CD4-positive, alpha-beta T cell (primary cell): ENCODE measurements at regions not wholly inside any gene's neighbourhood (a gene's known extent, or its start where the extent isn't known, plus 50 kb on each side); places are given as distances from the start of the nearest gene placed in this dataset.
A peak's percentile ranks its signal among the peaks of the same experiment; 100 is the strongest.

Experiments used
- ATAC-seq: fragments of 200-7000 bp; cut with Tn5 transposase; one replicate; pipeline ENCODE4 v1.10.0; 2022; ENCODE audit warnings: mild to moderate bottlenecking; ENCODE audit not compliant: poor library complexity
- CTCF ChIA-PET: fragments of 350-600 bp; sonication (Branson Sonifier 250); formaldehyde crosslinking; loops from one replicate; lab custom pipeline; 2021; ENCODE audit warnings: antibody characterized with exemption, inconsistent platforms; lab: Charles Lee
- POLR2A ChIA-PET: fragments of 350-600 bp; sonication (Branson Sonifier 250); formaldehyde crosslinking; loops from one replicate; lab custom pipeline; 2021; ENCODE audit warnings: antibody characterized with exemption, inconsistent platforms; lab: Charles Lee
- DNase-seq, 14 experiments: peaks; one replicate each; pipeline ENCODE4 v3.0.0-alpha.2; 2013 to 2020; ENCODE audit warnings: mixed read lengths in 2 of 14
- H3K27ac ChIP-seq, 2 donors: one replicate each; pipeline versions ENCODE4 v1.5.1 to v1.7.0; 2013; ENCODE audit warnings: low read length in 2 of 2, low read depth in 1 of 2, mild to moderate bottlenecking in 1 of 2
- H3K27me3 ChIP-seq, 2 experiments: 1 replicate in 1 of 2; 2 replicates in 1 of 2; pipeline versions ENCODE4 v1.6.1 to v1.7.0; 2013; ENCODE audit warnings: low read length in 2 of 2, control low read depth in 1 of 2, mild to moderate bottlenecking in 1 of 2, moderate library complexity in 1 of 2; ENCODE audit not compliant: insufficient read depth in 2 of 2, control insufficient read depth in 1 of 2
- H3K36me3 ChIP-seq: one replicate; pipeline ENCODE4 v1.6.1; 2013; ENCODE audit warnings: low read length, control low read depth; ENCODE audit not compliant: insufficient read depth
- H3K4me1 ChIP-seq: one replicate; pipeline ENCODE4 v1.6.1; 2013; ENCODE audit warnings: low read length, control low read depth; ENCODE audit not compliant: insufficient read depth
- H3K4me3 ChIP-seq: one replicate; pipeline ENCODE4 v1.5.1; 2013; ENCODE audit warnings: mild to moderate bottlenecking, low read length, moderate library complexity
- H3K9me3 ChIP-seq, 2 experiments: 1 replicate in 1 of 2; 2 replicates in 1 of 2; pipeline versions ENCODE4 v1.6.1 to v1.7.0; 2013; ENCODE audit warnings: low read length in 2 of 2, mild to moderate bottlenecking in 2 of 2, control low read depth in 1 of 2, moderate library complexity in 1 of 2; ENCODE audit not compliant: control insufficient read depth in 1 of 2, insufficient read depth in 1 of 2
- H3K27ac Mint-ChIP-seq: one replicate; pipeline ENCODE4 v1.8.0; 2020; ENCODE audit warnings: mixed read lengths
- H3K27me3 Mint-ChIP-seq: one replicate; pipeline ENCODE4 v1.8.0; 2021; ENCODE audit warnings: mixed read lengths
- H3K36me3 Mint-ChIP-seq: one replicate; pipeline ENCODE4 v1.8.0; 2021; ENCODE audit warnings: low read depth, mixed read lengths
- H3K4me1 Mint-ChIP-seq: one replicate; pipeline ENCODE4 v1.8.0; 2021; ENCODE audit warnings: low read depth, mixed read lengths
- H3K4me3 Mint-ChIP-seq: one replicate; pipeline ENCODE4 v1.8.0; 2020; ENCODE audit warnings: mild to moderate bottlenecking, mixed read lengths
- H3K9me3 Mint-ChIP-seq: one replicate; pipeline ENCODE4 v1.8.0; 2020; ENCODE audit warnings: mixed read lengths
- CTCF ChIP-seq: fragments of 200-600 bp; IDR thresholded peaks from one replicate; pipeline ENCODE4 v1.8.0; 2022; ENCODE audit warnings: antibody characterized with exemption, mild to moderate bottlenecking
- intact Hi-C, 2 experiments: fragments of 100-400 bp; cut with DNase I in 1 of 2; cut with micrococcal nuclease in 1 of 2; formaldehyde crosslinking; loops; one replicate each; pipeline versions ENCODE4 v1.15.1 to v1.9.0; 2023 to 2025; cut with DNase I, micrococcal nuclease

GRCh38 chr14:73773441-73774240 is 59.5 kb upstream of the PNMA1 start:
- H3K27me3 ChIP-seq = no peaks in the 10 kb centered on the region
- no peaks in the 10 kb centered on the region for H3K9me3 ChIP-seq
- peaks cover 91% of the 10 kb centered on the region for H3K4me1 Mint-ChIP-seq
- intact Hi-C loops = no loop called here
- peaks cover 1% of the 10 kb centered on the region for H3K36me3 Mint-ChIP-seq
- ChIA-PET CTCF (interaction anchor here (1.0 to 8.1 kb wide), 2 partner anchors 15 to 45 kb away, joined by 3 to 60 read pairs; a partner anchor contains a TSS), POLR2A (interaction anchor here (0.7 to 8.8 kb wide), 5 partner anchors 9 to 32 kb away, joined by 3 to 153 read pairs (median 17); a partner anchor contains a TSS)
- peaks cover 77% of the 10 kb centered on the region for H3K4me1 ChIP-seq
- no peak for TF ChIP-seq CTCF
- no peaks in the 10 kb centered on the region for H3K9me3 Mint-ChIP-seq
- no peak overlapping the region for H3K4me3 ChIP-seq
- no peak overlapping the region for H3K4me3 Mint-ChIP-seq
- H3K36me3 ChIP-seq = peaks cover 6% of the 10 kb centered on the region
- H3K27me3 Mint-ChIP-seq = no peaks in the 10 kb centered on the region
- DNase-seq (no peak), ATAC-seq (no peak)
- H3K27ac ChIP-seq = peak overlapping the region in 1 of 2 donors; percentile 29
- H3K27ac Mint-ChIP-seq = peak overlapping the region; percentile 85

- Histone ChIP-seq H3K27me3 (no peaks in the 10 kb centered on the region), H3K4me1 (peaks cover 74% of the 10 kb centered on the region), H3K27ac (peak overlapping the region; percentile 48 to 60), H3K9me3 (no peaks in the 10 kb centered on the region), H3K36me3 (no peaks in the 10 kb centered on the region), H3K4me3 (no peak overlapping the region)
- POLR2A ChIA-PET = interaction anchor here (0.8 to 8.8 kb wide), 12 partner anchors 11 to 178 kb away, joined by 3 to 153 read pairs (median 5); partner anchors contain the start of genes ACOT6, FAM161B and PTGR2
- peak in 12 of 14 experiments; percentile 39 to 84 (median 59) for DNase-seq
- no peaks in the 10 kb centered on the region for H3K27me3 Mint-ChIP-seq
- H3K4me1 Mint-ChIP-seq = peaks cover 75% of the 10 kb centered on the region
- H3K4me3 Mint-ChIP-seq = peak overlapping the region; percentile 81
- intact Hi-C loops = loop anchor here in 1 of 2 experiments (1.0 to 2.0 kb wide), 2 partner anchors 12 to 13 kb away; a partner anchor contains a TSS
- no peak for TF ChIP-seq CTCF
- CTCF ChIA-PET = interaction anchor here (0.6 to 8.1 kb wide), 6 partner anchors 9 to 34 kb away, joined by 3 to 60 read pairs (median 7); a partner anchor contains a TSS
- H3K9me3 Mint-ChIP-seq = no peaks in the 10 kb centered on the region
- H3K27ac Mint-ChIP-seq = peak overlapping the region; percentile 88
- H3K36me3 Mint-ChIP-seq = no peaks in the 10 kb centered on the region
- peak; percentile 83 for ATAC-seq
Measured at GRCh38 chr14:73771848-73772638, 57.9 kb upstream of the PNMA1 start.
